ENCODE measurements at regions not wholly inside any gene's neighbourhood (a gene's known extent, or its start where the extent isn't known, plus 50 kb on each side); places are given as distances from the start of the nearest gene placed in this dataset.

DNA sequence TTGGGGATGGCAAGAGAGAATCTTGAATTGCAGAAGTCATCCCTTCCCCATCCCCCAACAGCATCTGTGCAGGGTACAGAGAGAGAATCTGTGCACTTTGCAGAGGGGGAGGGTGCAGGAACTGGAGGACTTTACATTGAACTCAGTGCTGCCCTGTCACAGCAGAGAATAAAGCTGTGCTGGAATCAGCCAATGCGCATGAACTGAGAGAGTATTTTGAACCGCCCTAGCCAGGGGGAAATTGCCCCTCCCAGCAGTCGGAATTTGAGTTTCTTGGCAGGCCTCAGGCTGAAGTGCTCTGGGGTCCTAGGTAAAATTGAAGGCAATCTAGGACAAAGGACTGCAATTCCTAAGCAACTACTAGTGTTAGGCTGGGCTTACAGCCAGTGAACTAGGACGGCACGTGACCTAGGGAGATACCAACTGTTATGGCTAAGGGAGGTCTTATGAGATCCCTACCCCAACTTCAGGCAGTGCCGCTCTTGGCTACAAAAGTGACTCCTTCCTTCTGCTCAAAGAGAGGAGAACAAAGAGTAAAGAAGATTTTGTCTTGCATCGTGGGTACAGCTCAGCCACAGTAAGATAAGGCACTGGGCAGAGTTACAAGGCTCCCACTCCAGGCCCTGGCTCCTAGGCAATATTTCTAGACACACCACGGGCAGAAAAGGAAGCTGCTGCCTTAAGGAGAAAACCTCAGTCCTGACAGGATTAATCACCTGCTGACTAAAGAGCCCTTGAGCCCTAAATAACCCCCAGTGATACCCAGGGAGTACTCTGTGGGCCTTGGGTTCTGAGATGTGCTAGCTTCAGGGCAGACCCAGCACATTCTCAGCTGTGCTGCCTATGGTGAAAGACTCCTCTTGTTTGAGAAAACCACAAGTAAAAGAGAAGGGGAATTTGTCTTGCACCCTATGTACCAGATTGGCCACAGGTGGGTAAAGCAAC, 300.5 kb upstream of the ALCAM start:
- TF ChIP-seq, protein P1, sequence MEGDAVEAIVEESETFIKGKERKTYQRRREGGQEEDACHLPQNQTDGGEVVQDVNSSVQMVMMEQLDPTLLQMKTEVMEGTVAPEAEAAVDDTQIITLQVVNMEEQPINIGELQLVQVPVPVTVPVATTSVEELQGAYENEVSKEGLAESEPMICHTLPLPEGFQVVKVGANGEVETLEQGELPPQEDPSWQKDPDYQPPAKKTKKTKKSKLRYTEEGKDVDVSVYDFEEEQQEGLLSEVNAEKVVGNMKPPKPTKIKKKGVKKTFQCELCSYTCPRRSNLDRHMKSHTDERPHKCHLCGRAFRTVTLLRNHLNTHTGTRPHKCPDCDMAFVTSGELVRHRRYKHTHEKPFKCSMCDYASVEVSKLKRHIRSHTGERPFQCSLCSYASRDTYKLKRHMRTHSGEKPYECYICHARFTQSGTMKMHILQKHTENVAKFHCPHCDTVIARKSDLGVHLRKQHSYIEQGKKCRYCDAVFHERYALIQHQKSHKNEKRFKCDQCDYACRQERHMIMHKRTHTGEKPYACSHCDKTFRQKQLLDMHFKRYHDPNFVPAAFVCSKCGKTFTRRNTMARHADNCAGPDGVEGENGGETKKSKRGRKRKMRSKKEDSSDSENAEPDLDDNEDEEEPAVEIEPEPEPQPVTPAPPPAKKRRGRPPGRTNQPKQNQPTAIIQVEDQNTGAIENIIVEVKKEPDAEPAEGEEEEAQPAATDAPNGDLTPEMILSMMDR (IDR thresholded peaks at IDR 0.05; ENCODE audit: insufficient read depth, low read depth, low read length), result no peak
- Histone ChIP-seq H3K27me3 (ENCODE audit: control insufficient read depth, insufficient read depth, low read length) (no peaks in the 10 kb centered on the region), H3K4me3 (ENCODE audit: low read depth, low read length) (no peak overlapping the region), H3K36me3 (ENCODE audit: control insufficient read depth, insufficient read depth, low read length) (no peaks in the 10 kb centered on the region)
- POLR2A ChIA-PET, result no interaction called here
- no peak for DNase-seq (ENCODE audit: low read depth)
- CTCF ChIA-PET, result interaction anchor here (0.7 kb wide), 1 partner anchor 13 kb away, joined by 3 read pairs; no protein-coding TSS in a partner anchor

DNA sequence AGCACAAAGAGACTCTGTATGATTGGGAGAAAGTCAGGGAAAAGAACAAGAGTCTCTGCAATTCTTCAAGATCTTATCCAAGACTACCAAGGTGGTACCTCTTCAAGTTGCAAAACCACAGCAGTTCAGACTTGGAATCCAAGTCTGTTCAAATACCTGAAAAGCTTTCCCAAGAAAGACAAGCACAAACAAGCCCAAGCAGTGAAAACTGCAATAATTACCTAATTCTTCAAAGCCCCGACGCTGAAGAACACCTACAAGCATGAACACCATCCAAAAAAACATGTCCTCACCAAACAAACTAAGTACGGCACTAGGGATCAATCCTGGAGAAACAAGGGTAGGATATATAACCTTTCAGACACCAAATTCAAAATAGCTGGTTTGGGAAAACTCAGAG, 299.3 kb upstream of the ALCAM start:
- ChIA-PET POLR2A (no interaction called here), CTCF (no interaction called here)
- Histone ChIP-seq H3K4me3 (ENCODE audit: low read depth, low read length) (no peak overlapping the region), H3K27me3 (ENCODE audit: control insufficient read depth, insufficient read depth, low read length) (no peaks in the 10 kb centered on the region), H3K36me3 (ENCODE audit: control insufficient read depth, insufficient read depth, low read length) (no peaks in the 10 kb centered on the region)
- no peak for DNase-seq (ENCODE audit: low read depth)
- TF ChIP-seq, protein P1 (IDR thresholded peaks at IDR 0.05; ENCODE audit: insufficient read depth, low read depth, low read length), result no peak

GRCh38 chr3:105077060-105077822, 289.5 kb upstream of the ALCAM start:
- no peak for DNase-seq (ENCODE audit: low read depth)
- H3K4me3 ChIP-seq (ENCODE audit: low read depth, low read length), result no peak overlapping the region
- H3K36me3 ChIP-seq (ENCODE audit: control insufficient read depth, insufficient read depth, low read length), result no peaks in the 10 kb centered on the region
- ChIA-PET CTCF (no interaction called here), POLR2A (no interaction called here)
- H3K27me3 ChIP-seq (ENCODE audit: control insufficient read depth, insufficient read depth, low read length), result no peaks in the 10 kb centered on the region
- TF ChIP-seq, protein P1 (IDR thresholded peaks at IDR 0.05; ENCODE audit: insufficient read depth, low read depth, low read length), result no peak

GRCh38 chr3:105083945-105084344, 282.8 kb upstream of the ALCAM start:
- Histone ChIP-seq H3K36me3 (ENCODE audit: control insufficient read depth, insufficient read depth, low read length) (no peaks in the 10 kb centered on the region), H3K4me3 (ENCODE audit: low read depth, low read length) (no peak overlapping the region), H3K27me3 (ENCODE audit: control insufficient read depth, insufficient read depth, low read length) (no peaks in the 10 kb centered on the region)
- TF ChIP-seq, protein P1 (IDR thresholded peaks at IDR 0.05; ENCODE audit: insufficient read depth, low read depth, low read length), result no peak
- ChIA-PET CTCF (interaction anchor here (0.5 kb wide), 1 partner anchor 57 kb away, joined by 3 read pairs; no protein-coding TSS in a partner anchor), POLR2A (no interaction called here)
- DNase-seq (ENCODE audit: low read depth), result no peak

DNA sequence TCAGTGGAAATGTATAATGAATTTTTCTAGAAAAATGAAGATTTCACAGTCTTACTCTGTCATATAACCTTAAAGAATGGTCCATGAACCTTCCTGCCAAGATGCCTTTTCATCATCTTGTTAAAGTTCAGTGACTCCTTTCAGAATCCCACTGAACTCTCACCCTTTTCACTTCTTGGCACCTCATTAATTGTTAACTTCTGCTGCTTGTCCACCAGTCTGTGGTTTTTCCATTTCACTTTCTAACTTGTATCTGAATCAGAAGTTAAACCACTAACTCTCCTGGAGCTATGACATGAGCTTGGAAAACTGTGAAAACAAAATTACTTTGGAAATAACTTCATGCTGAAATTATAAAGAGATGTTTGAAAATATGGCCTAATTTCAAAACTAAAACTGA, 281.2 kb upstream of the ALCAM start:
- no peaks in the 10 kb centered on the region for H3K27me3 ChIP-seq (ENCODE audit: control insufficient read depth, insufficient read depth, low read length)
- H3K36me3 ChIP-seq (ENCODE audit: control insufficient read depth, insufficient read depth, low read length), result no peaks in the 10 kb centered on the region
- no peak for DNase-seq (ENCODE audit: low read depth)
- ChIA-PET POLR2A (no interaction called here), CTCF (interaction anchor here (1.0 kb wide), 1 partner anchor 10 kb away, joined by 3 read pairs; no protein-coding TSS in a partner anchor)
- TF ChIP-seq, protein P1 (IDR thresholded peaks at IDR 0.05; ENCODE audit: insufficient read depth, low read depth, low read length), result no peak
- no peak overlapping the region for H3K4me3 ChIP-seq (ENCODE audit: low read depth, low read length)

Data from BJ (cell line).